ENCODE measurements at regions not wholly inside any gene's neighbourhood (a gene's known extent, or its start where the extent isn't known, plus 50 kb on each side); places are given as distances from the start of the nearest gene placed in this dataset.

DNA sequence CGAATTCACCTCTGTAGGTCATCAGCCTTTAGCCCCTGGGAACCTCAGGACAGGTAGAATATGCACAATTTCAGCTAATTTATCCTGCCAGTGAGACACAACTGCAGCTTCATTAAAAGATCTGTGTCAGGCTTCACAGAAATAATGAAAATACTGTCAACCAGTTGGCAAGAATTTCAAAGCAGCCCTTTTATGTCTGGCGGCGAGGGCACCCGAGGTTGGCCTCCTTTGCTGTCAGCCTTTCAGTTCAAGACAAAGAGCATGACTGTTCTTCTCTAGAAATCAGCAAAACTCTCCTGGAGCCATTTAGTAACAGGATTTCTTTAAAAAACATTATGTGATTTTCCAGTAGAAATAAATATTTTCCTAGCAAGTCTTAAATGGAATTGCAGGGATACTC, 75.9 kb downstream of the BBS10 start:
- no peak overlapping the region for H3K27ac ChIP-seq (ENCODE audit: low read depth in 2 of 2, low read length in 2 of 2)
- no peak overlapping the region for H3K4me3 ChIP-seq (ENCODE audit: low read length in 3 of 3)
- no peak for FAIRE-seq
- H3K9ac ChIP-seq (ENCODE audit: low read length in 3 of 3): no peak overlapping the region
- no peaks in the 10 kb centered on the region for H3K4me1 ChIP-seq (ENCODE audit: control insufficient read depth in 2 of 3, insufficient read depth in 2 of 3, low read depth in 1 of 3, low read length in 3 of 3)
- intact Hi-C loops (cut with DNase I): no loop called here
- TF ChIP-seq, protein P1, sequence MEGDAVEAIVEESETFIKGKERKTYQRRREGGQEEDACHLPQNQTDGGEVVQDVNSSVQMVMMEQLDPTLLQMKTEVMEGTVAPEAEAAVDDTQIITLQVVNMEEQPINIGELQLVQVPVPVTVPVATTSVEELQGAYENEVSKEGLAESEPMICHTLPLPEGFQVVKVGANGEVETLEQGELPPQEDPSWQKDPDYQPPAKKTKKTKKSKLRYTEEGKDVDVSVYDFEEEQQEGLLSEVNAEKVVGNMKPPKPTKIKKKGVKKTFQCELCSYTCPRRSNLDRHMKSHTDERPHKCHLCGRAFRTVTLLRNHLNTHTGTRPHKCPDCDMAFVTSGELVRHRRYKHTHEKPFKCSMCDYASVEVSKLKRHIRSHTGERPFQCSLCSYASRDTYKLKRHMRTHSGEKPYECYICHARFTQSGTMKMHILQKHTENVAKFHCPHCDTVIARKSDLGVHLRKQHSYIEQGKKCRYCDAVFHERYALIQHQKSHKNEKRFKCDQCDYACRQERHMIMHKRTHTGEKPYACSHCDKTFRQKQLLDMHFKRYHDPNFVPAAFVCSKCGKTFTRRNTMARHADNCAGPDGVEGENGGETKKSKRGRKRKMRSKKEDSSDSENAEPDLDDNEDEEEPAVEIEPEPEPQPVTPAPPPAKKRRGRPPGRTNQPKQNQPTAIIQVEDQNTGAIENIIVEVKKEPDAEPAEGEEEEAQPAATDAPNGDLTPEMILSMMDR (IDR thresholded peaks at IDR 0.05; ENCODE audit: borderline replicate concordance, extremely low read depth, insufficient read depth): no peak
- no peaks in the 10 kb centered on the region for H3K27me3 ChIP-seq (ENCODE audit: control insufficient read depth, insufficient read depth, low read length)
- no peaks in the 10 kb centered on the region for H3K36me3 ChIP-seq (ENCODE audit: control insufficient read depth in 2 of 3, insufficient read depth in 3 of 3, low read length in 3 of 3)
- no peak for DNase-seq
- H3K9me3 ChIP-seq (ENCODE audit: control insufficient read depth in 2 of 3, insufficient read depth in 1 of 3, low read length in 3 of 3): no peaks in the 10 kb centered on the region

DNA sequence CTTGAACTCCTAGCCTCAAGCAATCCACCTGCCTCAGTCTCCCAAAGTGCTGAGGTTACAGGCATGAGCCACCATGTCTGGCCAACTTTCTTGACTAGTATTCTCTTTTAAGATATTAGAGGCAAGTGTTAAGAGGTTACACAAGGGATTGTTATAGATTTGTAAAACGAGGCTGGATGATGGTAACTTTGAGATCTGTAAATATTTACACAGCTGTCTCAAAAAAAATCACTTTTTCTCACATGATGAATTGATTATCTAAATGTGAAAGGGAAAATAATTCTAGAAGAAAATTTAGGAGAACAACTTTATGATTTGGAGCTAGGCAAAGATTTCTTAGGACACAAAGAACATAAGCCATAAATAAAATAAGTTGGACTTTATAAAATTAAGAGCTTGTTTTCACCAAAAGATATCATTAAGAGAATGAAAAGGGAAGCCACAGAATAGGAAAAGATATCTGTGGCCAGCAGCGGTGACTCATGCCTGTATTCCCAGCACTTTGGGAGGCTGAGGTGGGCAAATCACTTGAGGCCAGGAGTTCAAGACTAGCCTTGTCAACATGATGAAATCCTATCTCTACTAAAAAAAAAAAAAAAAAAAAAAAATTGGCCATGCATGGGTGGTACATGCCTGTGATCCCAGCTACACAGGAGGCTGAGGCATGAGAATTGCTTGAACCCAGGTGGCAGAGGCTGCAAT, 77.4 kb downstream of the BBS10 start:
- Histone ChIP-seq H3K27me3 (ENCODE audit: control insufficient read depth, insufficient read depth, low read length) (no peaks in the 10 kb centered on the region), H3K4me1 (ENCODE audit: control insufficient read depth in 2 of 3, insufficient read depth in 2 of 3, low read depth in 1 of 3, low read length in 3 of 3) (no peaks in the 10 kb centered on the region), H3K27ac (ENCODE audit: low read depth in 2 of 2, low read length in 2 of 2) (no peak overlapping the region), H3K9ac (ENCODE audit: low read length in 3 of 3) (no peak overlapping the region), H3K9me3 (ENCODE audit: control insufficient read depth in 2 of 3, insufficient read depth in 1 of 3, low read length in 3 of 3) (no peaks in the 10 kb centered on the region), H3K36me3 (ENCODE audit: control insufficient read depth in 2 of 3, insufficient read depth in 3 of 3, low read length in 3 of 3) (no peaks in the 10 kb centered on the region), H3K4me3 (ENCODE audit: low read length in 3 of 3) (no peak overlapping the region)
- intact Hi-C loops (cut with DNase I): no loop called here
- FAIRE-seq: no peak
- TF ChIP-seq, protein P1 (IDR thresholded peaks at IDR 0.05; ENCODE audit: borderline replicate concordance, extremely low read depth, insufficient read depth): no peak
- DNase-seq: no peak

DNA sequence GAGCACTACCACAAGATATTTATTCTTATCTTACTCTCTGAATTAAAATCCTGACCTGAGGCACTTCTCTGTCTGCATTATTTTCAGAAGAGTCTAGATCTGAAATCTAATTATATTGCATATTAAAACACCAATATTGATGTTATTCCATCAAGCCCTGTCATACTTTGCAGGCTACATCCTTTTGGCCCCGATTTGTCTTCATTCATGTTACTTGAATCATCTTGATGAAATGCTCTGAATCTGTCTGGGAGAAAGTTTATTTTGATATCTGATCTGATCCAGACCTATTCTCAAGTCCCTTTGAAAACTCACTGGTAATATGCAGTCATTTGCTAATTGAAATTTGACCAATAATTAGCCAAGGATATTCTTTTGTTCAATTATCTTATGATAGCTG, 79.9 kb downstream of the BBS10 start:
- Histone ChIP-seq H3K36me3 (ENCODE audit: control insufficient read depth in 2 of 3, insufficient read depth in 3 of 3, low read length in 3 of 3) (no peaks in the 10 kb centered on the region), H3K27me3 (ENCODE audit: control insufficient read depth, insufficient read depth, low read length) (no peaks in the 10 kb centered on the region)
- TF ChIP-seq, protein P1 (IDR thresholded peaks at IDR 0.05; ENCODE audit: borderline replicate concordance, extremely low read depth, insufficient read depth): no peak

DNA sequence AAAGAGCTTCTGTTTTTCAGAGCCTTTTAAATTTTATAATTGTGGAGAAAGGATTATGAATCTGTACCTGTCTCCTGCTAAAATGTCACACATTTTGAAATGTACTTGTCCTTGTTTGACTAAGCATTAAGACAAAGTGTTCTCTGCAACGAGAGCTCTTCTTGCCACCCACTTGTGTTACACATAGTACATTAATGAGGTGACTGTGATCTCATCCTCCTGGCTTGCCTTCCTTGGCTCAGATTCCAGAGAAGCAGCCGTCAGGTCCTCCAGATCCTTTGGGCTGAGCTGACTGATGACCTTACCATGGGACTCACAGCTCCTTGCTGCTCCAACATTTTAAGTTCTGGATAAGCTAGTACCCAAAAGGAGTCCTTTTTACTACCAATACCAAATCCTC, 81.4 kb downstream of the BBS10 start:
- TF ChIP-seq, protein P1 (IDR thresholded peaks at IDR 0.05; ENCODE audit: borderline replicate concordance, extremely low read depth, insufficient read depth): no peak
- no peak overlapping the region for H3K27ac ChIP-seq (ENCODE audit: low read depth in 2 of 2, low read length in 2 of 2)
- no peaks in the 10 kb centered on the region for H3K36me3 ChIP-seq (ENCODE audit: control insufficient read depth in 2 of 3, insufficient read depth in 3 of 3, low read length in 3 of 3)
- no peaks in the 10 kb centered on the region for H3K27me3 ChIP-seq (ENCODE audit: control insufficient read depth, insufficient read depth, low read length)
- no peak overlapping the region for H3K4me3 ChIP-seq (ENCODE audit: low read length in 3 of 3)
- H3K4me1 ChIP-seq (ENCODE audit: control insufficient read depth in 2 of 3, insufficient read depth in 2 of 3, low read depth in 1 of 3, low read length in 3 of 3): no peaks in the 10 kb centered on the region
- H3K9me3 ChIP-seq (ENCODE audit: control insufficient read depth in 2 of 3, insufficient read depth in 1 of 3, low read length in 3 of 3): no peaks in the 10 kb centered on the region
- H3K9ac ChIP-seq (ENCODE audit: low read length in 3 of 3): no peak overlapping the region
- FAIRE-seq (no peak), DNase-seq (no peak)
- intact Hi-C loops (cut with DNase I): no loop called here

More for the DNA sequence above, 79.9 kb downstream of the BBS10 start:
- Histone ChIP-seq H3K27ac (ENCODE audit: low read depth in 2 of 2, low read length in 2 of 2) (no peak overlapping the region), H3K4me1 (ENCODE audit: control insufficient read depth in 2 of 3, insufficient read depth in 2 of 3, low read depth in 1 of 3, low read length in 3 of 3) (no peaks in the 10 kb centered on the region), H3K9ac (ENCODE audit: low read length in 3 of 3) (no peak overlapping the region), H3K9me3 (ENCODE audit: control insufficient read depth in 2 of 3, insufficient read depth in 1 of 3, low read length in 3 of 3) (no peaks in the 10 kb centered on the region), H3K4me3 (ENCODE audit: low read length in 3 of 3) (no peak overlapping the region)
- intact Hi-C loops (cut with DNase I): no loop called here
- DNase-seq: no peak
- no peak for FAIRE-seq
